Left lobe of liver (tissue), 2 donors: ENCODE measurements at regions not wholly inside any gene's neighbourhood (a gene's known extent, or its start where the extent isn't known, plus 50 kb on each side); places are given as distances from the start of the nearest gene placed in this dataset.

ENCODE experiments used
- ATAC-seq: fragments of 200-7000 bp; cut with Tn5 transposase; one replicate; pipeline ENCODE4 v1.9.1; 2020; ENCODE audit warnings: mild to moderate bottlenecking, moderate library complexity
- DNase-seq: peaks from one replicate; pipeline ENCODE4 v3.0.0-alpha.2; 2020; ENCODE audit warnings: low spot score
- donor health status: DM: no; HTN: no; CAD: no; lungs with moderate emphysema.
- donor health status: DM: no; HTN: yes; CAD: no.

DNA sequence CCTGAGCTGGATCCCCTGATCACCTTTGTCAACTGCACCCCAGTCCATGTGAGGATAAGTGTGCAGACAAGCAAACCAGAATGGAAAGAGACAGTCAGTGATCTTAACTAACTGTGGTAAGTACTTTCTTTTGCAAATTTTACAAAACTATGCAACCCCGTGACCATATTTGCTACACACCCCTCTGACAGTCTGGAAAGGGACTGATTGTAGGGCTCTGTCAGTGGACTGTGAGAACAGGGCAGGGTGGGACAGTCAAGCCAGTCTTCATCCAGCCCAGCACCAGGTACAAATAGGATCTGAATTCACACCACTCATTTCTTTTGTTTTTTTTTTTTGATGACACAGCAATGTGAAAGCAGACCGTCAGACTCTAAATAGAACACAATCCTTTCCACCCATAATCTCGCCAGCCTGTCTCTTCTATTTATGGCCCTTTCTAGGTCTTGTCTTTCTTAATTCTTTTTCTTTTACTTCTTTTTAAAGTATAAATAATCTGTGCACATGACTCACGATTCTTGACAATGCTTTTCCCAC, 165.6 kb downstream of the ARL6IP6 start:
- no peak for ATAC-seq
- no peak for DNase-seq

DNA sequence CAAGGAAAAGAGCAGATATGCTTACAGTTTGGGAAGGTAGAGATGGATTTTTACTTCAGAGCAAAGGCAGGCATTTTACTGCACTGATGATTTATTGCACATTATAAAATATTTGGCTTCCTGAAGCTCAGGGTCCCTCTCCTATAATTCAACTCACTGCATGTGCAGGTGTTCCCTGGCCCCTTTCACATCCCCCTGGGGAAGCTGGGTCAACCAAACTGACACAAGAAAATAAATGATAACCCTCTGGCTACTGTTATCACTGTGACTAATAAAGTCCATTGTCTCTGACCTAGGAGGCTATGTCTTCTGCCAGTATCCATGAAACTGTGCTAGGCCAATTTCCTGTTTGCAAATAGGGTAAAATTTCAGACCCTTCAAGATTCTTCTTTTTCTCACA, 163.1 kb downstream of the ARL6IP6 start:
- ATAC-seq = no peak

DNA sequence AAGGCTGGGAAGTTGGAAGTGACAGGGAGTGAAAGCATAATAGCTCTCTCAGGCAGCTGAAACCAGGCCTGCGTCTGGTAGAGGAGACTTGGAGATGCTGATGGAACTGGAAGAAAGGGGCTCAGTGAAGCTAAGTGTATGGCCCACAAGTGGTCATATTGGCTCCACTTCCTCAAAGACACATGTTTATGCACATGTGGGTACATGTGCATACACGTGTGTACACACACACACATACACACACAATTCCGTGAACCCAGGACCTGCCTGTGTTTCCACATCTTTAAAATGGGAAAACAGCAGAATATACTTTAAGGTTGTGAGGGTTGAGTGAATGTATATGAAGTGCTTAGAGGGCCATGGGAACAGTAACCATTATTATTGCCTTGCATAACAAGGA, 160.9 kb downstream of the ARL6IP6 start:
- no peak for DNase-seq
- no peak for ATAC-seq

More for the DNA sequence above, 163.1 kb downstream of the ARL6IP6 start:
- no peak for DNase-seq

DNA sequence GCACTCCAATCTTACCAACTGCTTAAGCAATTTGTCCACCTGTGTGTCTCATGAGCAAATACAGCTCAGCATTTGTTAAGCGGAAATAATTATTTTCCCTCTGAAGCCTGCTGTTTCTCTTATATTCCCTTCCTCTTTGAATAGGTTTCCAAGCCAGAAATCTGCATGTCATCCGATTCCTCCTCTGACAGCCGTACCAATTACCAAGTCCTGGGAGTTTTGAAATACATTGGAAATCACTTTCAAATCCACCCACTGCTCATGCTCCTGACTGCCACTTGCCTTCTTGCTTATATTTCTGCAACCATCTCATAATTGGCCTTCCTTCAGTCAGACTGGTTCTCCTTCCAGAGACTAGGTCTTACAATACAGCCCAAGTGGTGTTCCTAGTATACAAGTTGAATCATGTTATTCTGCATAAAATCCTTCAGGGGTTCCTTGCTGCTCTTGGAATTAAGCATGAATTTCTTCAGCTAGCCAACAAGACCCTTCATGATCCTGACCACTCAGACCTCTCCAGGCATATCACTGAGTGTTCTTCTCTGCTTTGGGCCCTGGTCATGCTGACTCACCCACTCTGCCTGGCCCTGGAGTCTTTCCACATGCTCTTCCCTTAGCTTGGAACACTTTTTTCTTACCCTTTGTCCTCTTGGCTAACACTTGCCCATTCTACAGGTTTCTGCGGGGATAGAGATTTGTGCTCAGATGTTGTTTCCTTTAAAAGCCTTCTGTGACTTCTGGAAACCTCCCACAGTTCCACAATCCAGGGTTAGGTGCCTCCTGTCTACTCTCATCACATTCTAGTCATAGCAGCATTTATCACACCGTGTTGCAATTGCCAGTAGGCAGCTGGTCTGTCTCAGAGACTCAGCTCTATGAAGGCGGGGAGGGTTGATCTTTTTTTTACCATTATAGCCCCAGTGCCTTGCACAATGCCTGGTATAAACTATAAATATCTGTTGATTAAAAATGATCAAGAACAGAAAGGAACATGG, 157.6 kb downstream of the ARL6IP6 start:
- ATAC-seq = no peak
- DNase-seq = no peak

DNA sequence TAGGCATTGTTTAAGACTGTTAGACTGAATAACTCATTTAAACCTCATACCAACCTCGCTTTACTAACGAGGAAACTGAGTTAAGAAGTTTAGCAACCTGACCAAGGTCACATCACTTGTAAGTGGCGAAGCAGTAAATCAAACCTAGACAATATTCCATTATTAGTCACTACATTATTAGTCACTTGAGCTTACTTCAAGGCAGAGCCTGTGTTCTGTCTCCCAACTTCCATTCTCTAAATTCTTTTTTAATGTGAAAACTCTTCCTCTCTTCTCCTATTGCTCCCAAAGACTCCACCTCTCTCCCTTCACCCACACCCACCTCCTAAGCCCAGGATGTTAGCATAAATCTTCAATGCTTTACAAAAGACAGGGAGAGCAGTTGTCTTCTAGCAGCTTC, 156.5 kb downstream of the ARL6IP6 start:
- ATAC-seq (no peak), DNase-seq (no peak)

DNA sequence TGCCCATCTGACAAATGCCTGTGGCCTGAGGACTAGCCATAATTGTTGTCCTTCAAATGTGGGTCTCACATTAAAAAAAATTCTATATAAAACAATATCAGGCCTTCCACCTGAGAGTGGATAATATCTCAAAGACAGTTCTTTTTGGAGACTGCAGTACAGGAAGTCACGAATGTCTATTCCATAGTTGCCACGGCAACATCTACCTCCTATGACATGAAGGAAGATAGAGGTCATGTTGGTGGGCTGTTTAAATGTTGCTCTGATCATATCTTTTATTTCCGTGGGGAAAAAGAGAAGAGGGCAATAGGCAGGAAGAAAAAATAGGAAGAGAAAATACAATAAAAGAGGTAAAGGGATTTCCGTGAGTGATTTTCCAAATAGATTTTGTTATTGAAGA, 151.8 kb downstream of the ARL6IP6 start:
- no peak for ATAC-seq
- no peak for DNase-seq

DNA sequence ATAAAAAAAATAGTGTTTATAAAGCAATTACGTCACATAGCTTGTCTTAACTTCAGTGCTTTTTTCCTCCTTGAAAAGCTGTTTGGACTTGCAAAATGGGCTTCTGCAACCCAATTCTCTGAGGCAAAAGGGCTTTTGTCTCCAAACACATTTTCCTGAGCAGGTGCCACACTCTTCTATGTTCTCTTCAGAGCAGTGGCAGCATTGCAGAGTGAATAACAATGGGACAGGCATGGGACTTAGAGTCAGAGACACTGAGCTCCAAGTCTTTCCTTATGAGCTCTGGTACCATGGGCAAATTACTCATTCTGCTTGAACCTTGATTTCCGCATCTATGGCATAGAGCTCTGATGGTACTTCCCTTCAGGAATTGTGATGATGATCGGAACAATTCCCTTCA, 149.0 kb downstream of the ARL6IP6 start:
- no peak for ATAC-seq
- DNase-seq = no peak

DNA sequence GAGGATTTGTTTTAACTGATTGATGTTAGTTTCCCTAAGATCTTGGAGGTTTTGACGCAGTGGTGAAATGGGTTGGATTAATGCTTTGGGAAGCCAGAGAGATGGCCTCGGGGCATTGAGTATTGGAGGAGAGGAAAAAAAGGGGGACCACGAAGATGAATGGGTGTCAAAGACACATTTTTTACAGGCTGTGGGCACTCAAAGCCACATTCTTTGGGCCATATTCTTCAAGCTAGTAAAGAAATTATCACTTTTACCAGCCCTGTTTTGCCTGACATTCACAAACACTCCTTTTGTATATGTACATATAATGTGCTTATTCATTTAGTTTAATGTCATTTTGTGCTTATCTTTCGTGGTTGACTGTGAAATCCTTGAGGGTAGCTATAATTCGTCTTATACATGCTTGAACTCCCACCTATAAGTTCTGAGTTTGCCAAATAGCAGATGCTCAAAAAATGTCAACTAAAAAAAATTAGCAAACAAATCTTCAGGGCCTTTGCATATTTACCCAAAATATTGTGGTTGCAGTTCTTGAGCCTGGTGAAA, 146.3 kb downstream of the ARL6IP6 start:
- DNase-seq (no peak), ATAC-seq (no peak)

DNA sequence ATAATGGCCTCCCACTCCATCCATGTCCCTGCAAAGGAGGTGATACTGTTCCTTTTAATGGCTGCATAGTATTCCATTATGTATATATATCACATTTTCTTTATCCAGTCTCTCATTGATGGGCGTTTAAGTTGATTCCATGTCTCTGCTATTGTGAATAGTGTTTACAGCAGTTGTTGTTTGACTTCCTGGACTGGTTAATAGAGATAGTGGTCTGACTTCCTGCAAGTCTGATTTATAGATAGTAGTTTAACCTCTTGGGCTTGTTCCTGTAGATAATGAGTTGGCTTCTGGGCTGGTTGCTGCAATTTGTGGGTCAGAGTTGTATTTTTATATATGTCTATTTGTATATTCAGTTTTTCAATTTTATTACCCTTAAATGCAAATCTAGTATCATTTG, 145.4 kb downstream of the ARL6IP6 start:
- ATAC-seq (no peak), DNase-seq (no peak)

DNA sequence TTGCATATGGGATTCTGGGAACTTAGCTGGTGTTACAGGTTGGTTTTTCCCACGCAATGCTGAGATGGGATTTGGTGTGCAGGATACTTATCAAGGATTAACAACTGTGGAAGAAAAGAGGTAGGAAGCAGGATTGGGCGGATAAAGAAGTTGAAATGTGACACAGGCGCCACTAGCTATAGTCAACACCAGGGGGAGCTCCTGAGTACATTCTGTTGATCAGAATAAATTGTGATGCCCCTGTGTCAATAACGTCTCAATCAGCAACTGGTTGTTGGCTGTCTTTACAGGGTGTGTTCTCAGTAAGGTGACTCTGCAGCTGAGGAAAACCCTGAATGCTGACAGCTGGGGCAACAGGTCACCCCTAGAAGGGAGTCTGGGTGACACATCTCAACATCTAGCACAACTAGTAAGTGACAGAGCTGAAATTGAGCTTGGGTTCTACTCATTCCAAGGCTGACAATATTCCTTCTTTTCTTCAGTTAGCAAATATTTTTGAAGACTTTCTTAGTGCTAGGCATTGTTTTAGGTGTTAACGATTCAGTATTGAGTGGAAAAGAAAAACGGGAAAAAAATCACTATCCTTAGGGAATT, 143.0 kb downstream of the ARL6IP6 start:
- ATAC-seq (peak; percentile 94), DNase-seq (peak; percentile 49)

DNA sequence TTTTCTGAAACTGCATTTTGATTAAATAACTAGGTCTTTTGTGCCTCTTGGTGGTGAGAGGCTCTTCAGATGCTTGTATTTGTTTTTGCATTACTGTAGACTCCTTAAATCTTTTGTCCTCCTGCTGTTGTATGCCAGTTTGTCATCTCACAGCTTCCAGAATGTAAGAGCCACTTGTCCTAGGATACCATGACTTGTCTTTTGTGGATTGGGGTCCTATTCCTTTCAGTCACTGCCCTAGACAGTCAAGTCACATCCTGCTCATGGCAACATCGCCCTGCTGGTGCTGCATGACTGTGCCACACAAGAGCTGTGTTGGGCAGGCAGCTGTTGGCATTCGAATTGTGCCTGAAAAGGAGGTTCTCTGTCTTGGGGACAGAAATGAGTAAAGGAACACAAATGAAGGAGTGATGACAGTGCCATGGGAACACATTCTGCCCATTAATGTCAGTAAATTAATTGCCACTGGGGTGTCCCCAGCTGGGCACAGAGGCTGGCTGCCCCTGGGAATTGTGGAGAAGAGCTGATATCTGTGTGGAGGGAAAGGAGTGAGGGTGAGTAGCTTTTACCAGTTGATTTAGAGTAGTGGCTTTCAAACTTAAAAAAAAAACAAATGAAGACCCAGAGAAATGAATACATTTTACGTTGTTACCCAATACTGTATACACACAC, 140.3 kb downstream of the ARL6IP6 start:
- DNase-seq = no peak
- ATAC-seq = no peak

DNA sequence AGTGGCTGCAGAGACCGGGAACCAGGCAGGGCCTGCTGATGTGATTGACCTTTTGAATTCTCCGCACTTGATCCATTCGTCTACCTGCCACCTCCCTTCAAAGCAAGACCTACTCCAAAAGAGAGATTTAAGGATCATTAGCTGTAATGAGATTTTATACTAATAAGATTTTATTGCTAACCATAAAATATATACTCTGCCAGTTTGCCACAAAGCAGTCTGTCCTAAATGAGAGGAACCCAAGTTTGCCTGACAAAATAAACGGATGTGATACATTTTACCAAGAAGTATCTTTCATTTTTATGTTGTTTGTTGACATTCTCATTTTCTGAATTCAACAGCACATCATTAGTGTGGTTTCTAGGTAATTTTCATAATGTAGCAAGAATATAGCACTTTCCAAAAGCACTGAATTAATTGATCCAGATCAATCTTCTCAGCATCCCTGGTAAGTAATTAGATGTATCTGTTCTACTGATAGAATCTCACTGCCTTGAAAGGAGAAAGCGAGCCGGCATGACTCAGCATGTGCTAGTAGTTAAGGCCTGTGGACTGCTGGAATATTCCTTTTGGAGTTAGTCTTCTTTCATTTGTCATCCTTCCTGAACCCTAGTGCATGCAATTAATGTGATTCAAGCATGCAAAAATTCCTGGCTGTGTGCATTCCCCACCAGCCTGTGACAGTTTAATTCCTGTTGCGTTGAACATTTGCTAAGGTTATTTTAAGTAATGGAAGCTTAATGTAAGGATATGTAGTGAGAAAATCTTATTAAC, 128.5 kb downstream of the ARL6IP6 start:
- DNase-seq (no peak), ATAC-seq (no peak)

DNA sequence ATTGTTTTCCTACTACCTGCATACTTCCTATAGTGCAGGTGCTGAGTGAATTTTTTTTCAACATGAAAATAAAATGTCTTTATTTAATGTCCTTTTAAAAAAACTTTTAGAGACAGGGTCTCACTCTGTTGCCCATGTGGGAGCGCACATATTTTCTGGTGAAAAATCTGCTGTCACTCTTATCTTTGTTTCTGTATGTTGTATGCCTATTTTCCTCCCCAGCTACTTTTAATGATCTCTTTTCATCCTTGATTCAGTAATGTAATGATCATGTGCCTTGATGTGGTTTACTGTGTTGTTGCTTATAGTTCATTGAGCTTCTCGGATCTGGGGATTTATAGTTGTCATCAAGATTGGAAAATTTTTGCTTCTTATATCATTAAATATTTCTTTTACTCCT, 117.3 kb downstream of the ARL6IP6 start:
- ATAC-seq (no peak), DNase-seq (no peak)

DNA sequence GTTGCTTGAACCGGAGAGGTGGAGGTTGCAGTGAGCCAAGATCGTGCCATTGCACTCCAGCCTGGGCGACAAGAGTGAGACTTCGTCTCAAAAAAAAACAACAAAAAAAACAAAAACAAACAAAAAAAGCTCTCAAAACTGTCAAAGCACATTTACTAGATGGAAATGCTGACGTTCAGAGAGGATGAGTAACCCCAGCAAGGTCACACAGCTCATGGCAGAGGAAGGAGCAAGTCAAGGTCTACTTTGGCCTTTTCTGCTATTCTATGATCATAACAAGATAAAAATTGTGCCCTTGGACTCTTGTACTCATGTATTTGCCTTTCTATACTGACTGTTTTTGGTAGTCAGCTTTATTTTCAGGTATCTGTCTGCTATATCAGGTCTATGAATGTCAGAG, 109.5 kb downstream of the ARL6IP6 start:
- DNase-seq = no peak
- no peak for ATAC-seq

DNA sequence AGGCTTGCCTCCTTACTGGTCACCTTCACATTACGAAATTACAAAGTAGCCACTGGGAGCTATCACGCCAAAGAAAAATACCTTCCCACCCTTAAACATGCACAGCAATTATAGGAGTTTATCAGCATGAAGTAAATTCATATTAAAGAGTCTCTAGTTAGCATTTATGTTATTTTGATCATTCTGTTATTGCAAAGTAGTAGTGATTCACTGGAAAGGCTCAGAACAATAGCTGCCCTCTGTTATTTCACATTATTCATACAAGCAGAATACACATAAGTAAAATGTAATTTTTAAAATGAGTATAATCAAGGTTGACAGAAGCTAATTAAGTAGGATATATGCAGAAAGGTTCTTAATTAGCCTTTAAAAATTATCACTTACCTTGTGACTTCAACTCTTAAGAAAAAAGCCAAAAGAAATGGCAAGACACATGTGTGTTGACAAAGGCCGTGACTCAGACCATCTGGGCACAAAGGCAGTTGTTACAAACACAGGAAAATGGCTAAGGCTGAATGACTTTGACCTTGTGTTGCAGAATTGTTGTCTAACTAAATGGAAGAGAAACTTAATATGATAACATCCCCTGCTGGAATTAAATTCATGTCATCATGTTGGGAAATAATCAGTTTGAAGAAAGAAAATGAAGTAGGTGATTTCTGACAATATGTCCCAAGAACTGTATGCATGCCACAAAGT, 108.3 kb downstream of the ARL6IP6 start:
- no peak for DNase-seq
- ATAC-seq = no peak

DNA sequence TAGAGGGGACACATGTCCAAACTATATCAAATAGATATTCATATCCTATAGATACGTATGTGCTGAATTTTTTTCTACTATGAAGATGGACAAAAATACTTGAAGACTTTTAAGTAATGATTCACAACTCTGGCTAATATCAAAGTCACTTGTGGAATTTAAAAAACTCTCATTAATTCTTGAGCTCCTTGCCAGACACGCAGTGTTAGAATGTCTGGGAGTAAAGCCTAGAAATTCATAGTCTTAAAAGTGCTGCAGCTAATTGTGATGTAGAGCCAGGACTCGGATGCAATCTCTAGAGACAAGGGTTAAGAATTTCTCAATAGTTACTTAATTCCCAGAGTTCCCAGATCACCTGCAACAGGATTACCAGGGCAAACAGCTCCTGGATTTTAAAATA, 107.4 kb downstream of the ARL6IP6 start:
- ATAC-seq (no peak), DNase-seq (no peak)

DNA sequence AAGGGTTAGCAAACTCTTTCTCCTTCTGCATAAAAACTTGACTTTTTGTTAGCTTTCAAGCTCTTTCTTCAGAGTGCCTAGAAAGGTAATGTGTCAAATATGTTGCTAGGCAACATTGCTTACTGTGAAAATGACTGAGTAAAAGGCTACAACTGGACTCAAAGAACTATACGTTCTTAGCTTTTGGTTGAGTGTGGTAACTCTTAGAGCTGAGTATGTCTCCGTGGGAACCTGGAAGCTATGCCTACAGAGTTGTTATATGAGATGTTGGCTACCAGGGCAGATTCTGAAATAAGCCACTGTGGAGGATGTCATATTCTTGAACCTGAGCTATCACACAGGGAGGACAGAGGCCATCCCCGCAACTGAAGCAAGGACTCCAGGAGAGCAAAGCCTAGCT, 105.5 kb downstream of the ARL6IP6 start:
- DNase-seq (no peak), ATAC-seq (no peak)

DNA sequence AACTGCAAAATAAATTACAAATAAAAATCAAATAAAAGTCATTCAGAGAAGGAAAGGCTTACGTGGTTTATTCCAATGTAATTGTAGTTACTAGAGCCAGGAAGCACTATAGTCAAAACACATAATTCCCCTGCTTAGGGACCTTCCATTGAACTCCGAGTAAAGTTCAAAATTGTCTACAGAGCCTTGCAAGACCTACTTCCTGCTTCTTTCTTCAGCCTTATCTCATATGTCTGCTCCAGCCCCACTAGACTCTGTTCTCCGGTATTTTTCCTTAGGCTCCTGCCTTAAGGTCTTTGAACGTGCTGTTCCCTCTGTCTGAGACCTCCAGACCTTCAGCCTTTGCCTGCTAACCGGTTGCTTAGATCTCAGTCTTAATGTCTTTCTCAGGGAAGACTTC, 104.3 kb downstream of the ARL6IP6 start:
- ATAC-seq (no peak), DNase-seq (no peak)

DNA sequence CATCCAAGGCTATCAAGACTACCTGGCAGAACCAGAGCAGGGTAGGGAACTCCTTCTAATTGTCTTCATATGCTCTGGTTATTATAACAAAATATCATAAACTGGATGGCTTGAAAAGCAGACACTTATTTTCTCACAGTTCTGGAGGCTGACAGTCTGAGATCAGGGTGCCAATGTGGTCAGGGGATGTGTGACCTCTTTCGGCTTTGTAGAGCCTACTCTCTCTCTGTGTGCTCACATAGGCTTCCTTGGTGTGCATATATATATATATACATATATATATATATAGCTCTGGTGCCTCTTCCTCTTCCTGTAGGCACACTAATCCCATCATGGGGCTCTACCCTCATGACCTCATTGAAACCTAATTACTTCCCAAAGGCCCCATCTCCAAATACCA, 101.6 kb downstream of the ARL6IP6 start:
- no peak for ATAC-seq
- DNase-seq = no peak
